ENCODE measurements at regions not wholly inside any gene's neighbourhood (a gene's known extent, or its start where the extent isn't known, plus 50 kb on each side); places are given as distances from the start of the nearest gene placed in this dataset.

DNA sequence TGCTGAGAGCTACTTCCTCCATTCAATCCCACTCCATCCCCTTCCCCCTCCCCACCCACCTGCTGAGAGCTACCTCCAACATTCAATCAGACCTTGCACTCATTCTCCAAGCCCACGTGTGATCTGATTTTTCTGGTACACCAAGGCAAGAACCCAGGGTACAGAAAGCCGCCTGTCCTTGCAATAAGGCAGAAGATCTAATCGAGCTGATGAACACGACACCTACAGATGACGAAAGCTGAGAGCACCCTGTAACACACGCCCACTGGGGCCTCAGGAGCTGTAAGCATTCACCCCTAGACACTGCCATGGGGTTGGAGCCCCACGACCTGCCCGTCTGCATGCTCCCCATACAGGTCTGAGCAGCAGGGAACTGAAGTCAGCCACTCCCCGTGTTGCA lies 58.3 kb downstream of the TRIML1 start:
- TF ChIP-seq TAF1 (IDR thresholded peaks at IDR 0.05; ENCODE audit: borderline replicate concordance, insufficient read depth, low read length), result no peak
- TF ChIP-seq POLR2AphosphoS5 (IDR thresholded peaks at IDR 0.05; ENCODE audit: low read depth, low read length), result no peak
- no peak for TF ChIP-seq FOXP2 (optimal IDR thresholded peaks at IDR 0.05; ENCODE audit: borderline replicate concordance, extremely low read depth, extremely low read length, insufficient read depth)
- TF ChIP-seq SIN3A (IDR thresholded peaks at IDR 0.05; ENCODE audit: borderline replicate concordance, insufficient read depth, low read length), result no peak
- TF ChIP-seq, protein P1, sequence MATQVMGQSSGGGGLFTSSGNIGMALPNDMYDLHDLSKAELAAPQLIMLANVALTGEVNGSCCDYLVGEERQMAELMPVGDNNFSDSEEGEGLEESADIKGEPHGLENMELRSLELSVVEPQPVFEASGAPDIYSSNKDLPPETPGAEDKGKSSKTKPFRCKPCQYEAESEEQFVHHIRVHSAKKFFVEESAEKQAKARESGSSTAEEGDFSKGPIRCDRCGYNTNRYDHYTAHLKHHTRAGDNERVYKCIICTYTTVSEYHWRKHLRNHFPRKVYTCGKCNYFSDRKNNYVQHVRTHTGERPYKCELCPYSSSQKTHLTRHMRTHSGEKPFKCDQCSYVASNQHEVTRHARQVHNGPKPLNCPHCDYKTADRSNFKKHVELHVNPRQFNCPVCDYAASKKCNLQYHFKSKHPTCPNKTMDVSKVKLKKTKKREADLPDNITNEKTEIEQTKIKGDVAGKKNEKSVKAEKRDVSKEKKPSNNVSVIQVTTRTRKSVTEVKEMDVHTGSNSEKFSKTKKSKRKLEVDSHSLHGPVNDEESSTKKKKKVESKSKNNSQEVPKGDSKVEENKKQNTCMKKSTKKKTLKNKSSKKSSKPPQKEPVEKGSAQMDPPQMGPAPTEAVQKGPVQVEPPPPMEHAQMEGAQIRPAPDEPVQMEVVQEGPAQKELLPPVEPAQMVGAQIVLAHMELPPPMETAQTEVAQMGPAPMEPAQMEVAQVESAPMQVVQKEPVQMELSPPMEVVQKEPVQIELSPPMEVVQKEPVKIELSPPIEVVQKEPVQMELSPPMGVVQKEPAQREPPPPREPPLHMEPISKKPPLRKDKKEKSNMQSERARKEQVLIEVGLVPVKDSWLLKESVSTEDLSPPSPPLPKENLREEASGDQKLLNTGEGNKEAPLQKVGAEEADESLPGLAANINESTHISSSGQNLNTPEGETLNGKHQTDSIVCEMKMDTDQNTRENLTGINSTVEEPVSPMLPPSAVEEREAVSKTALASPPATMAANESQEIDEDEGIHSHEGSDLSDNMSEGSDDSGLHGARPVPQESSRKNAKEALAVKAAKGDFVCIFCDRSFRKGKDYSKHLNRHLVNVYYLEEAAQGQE (IDR thresholded peaks at IDR 0.05; ENCODE audit: insufficient read depth in 1 of 2, low read depth in 2 of 2, low read length in 2 of 2), result no peak

DNA sequence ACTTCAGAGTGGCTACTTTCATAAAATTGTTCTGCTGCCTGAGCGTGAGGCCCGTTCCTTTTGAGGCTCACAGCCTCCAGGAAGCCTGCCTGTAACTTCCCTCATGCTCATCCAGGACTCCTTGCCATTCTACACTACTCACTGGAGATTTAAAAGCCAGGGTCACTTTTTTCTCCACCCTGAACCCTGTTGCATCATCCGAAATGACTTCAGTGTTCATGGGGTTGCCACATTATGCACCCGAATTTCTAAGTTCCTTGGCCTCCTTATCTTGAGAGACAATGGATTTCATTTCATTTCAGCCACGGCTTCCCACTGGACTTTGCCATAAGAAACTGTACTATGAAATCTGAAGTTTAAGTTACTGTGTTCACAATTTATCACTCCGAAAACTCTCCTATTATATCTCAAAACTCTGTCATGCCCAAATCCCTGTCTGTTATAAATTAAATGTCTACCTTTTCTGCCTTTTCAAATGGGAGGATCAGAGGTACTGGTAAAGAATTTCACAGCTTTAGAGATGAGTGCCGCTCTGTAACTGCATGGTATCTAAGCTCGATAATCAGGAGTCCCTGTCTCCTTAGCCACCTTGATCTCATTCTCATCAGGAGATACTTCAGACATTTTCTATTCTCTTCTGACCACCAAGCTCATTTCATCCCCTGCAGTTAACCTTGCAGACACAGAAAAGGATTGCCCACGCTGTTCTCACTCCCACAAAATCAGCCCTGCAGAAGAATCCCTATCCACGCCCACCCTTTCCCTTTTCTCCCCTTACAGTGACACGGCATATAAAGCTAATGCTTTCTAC lies 59.9 kb downstream of the TRIML1 start:
- TF ChIP-seq FOXP2 (optimal IDR thresholded peaks at IDR 0.05; ENCODE audit: borderline replicate concordance, extremely low read depth, extremely low read length, insufficient read depth), result no peak
- TF ChIP-seq, protein P1 (IDR thresholded peaks at IDR 0.05; ENCODE audit: insufficient read depth in 1 of 2, low read depth in 2 of 2, low read length in 2 of 2), result no peak
- no peak for TF ChIP-seq SIN3A (IDR thresholded peaks at IDR 0.05; ENCODE audit: borderline replicate concordance, insufficient read depth, low read length)
- TF ChIP-seq TAF1 (IDR thresholded peaks at IDR 0.05; ENCODE audit: borderline replicate concordance, insufficient read depth, low read length), result no peak
- TF ChIP-seq POLR2AphosphoS5 (IDR thresholded peaks at IDR 0.05; ENCODE audit: low read depth, low read length), result no peak

DNA sequence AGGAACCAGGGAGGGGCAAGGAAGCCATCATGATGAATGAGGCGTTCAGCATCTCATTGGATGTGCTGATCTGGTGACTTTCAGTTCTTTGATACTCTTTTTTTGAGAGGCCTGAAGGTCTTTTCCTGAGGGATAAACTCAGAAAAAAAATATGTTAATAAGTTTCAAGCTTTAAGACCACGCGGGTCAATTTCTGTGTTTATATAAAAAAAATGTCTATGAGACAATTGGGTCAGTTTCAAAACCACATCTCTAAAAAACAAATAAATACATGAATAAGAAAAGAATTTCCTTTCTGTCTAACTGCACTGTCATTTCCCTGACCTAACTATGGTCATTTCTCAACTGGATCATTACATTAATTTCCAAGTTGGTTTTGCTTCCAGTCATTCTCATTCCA lies 62.6 kb downstream of the TRIML1 start:
- TF ChIP-seq FOXP2 (optimal IDR thresholded peaks at IDR 0.05; ENCODE audit: borderline replicate concordance, extremely low read depth, extremely low read length, insufficient read depth), result no peak
- TF ChIP-seq, protein P1 (IDR thresholded peaks at IDR 0.05; ENCODE audit: insufficient read depth in 1 of 2, low read depth in 2 of 2, low read length in 2 of 2), result no peak
- no peak for TF ChIP-seq TAF1 (IDR thresholded peaks at IDR 0.05; ENCODE audit: borderline replicate concordance, insufficient read depth, low read length)
- no peak for TF ChIP-seq POLR2AphosphoS5 (IDR thresholded peaks at IDR 0.05; ENCODE audit: low read depth, low read length)
- no peak for TF ChIP-seq SIN3A (IDR thresholded peaks at IDR 0.05; ENCODE audit: borderline replicate concordance, insufficient read depth, low read length)

DNA sequence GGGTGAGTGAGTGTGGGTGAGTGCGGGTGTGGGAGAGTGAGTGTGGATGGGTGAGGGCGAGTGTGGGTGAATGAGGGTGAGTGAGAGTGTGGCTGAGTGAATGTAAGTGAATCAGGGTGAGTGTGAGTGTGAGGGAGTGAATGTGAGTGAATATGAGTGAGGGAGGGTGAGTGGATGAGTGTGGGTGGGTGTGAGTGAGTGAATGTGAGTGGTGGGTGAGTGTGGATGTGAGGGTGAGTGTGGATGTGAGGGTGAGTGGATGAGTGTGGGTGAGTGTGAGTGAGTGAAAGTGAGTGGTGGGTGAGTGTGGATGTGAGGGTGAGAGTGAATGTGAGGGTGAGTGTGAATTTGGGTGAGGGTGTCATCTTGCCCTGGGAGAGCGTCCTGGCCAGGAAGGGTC lies 67.5 kb downstream of the TRIML1 start:
- no peak for TF ChIP-seq SIN3A (IDR thresholded peaks at IDR 0.05; ENCODE audit: borderline replicate concordance, insufficient read depth, low read length)
- TF ChIP-seq FOXP2 (optimal IDR thresholded peaks at IDR 0.05; ENCODE audit: borderline replicate concordance, extremely low read depth, extremely low read length, insufficient read depth), result no peak
- no peak for TF ChIP-seq POLR2AphosphoS5 (IDR thresholded peaks at IDR 0.05; ENCODE audit: low read depth, low read length)
- TF ChIP-seq, protein P1 (IDR thresholded peaks at IDR 0.05; ENCODE audit: insufficient read depth in 1 of 2, low read depth in 2 of 2, low read length in 2 of 2), result no peak
- TF ChIP-seq TAF1 (IDR thresholded peaks at IDR 0.05; ENCODE audit: borderline replicate concordance, insufficient read depth, low read length), result no peak
